ENCODE measurements at regions not wholly inside any gene's neighbourhood (a gene's known extent, or its start where the extent isn't known, plus 50 kb on each side); places are given as distances from the start of the nearest gene placed in this dataset.

DNA sequence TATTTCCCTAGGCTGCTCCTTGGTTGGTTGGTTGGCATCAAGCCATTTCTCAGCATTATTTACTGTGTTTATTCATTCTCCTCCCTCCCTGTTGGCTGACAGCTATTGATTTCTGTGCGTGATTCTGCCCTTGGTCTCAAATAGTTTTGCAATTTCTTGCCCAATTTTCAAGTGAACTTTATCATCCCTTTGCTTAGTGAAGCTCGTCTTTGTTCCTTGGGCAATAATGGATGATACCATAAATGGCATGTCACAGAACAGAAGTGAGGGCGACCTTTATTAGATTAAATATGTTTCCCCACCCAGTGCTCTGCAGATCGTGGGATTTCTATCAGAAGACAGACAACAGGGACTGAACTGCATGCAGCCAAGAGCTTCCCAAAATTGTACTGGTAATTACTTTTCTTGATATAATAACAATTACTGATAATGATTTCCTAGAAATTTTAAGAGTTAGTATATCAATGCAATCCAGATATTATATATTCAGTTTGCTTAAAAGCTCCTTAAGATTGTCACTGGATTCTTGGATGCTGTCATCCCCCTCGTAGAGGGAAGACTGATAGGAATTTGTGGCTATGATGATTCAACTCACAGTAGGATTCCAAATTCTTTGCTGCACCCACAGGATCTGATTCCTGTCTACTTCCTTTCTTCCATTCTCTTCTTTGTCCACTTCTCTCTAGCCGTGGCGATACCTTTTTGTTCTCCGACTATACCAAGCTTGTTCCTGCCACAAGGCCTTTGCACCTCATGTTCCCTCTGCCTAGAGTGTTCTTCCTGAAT lies 122.1 kb upstream of the KAZN start:
- TF ChIP-seq MYC (IDR thresholded peaks at IDR 0.05; ENCODE audit: low read depth, low read length) (no peak), POLR2A (IDR thresholded peaks at IDR 0.05; ENCODE audit: low read depth, low read length) (no peak), JUN (IDR thresholded peaks at IDR 0.05; ENCODE audit: borderline replicate concordance, insufficient read depth, insufficient read length, low read depth) (no peak), EZH2 (IDR thresholded peaks at IDR 0.05; ENCODE audit: borderline replicate concordance, low read depth, low read length, severe bottlenecking) (no peak), GATA2 (IDR thresholded peaks at IDR 0.05; ENCODE audit: insufficient read depth, insufficient read length, low read depth, low read length) (no peak), POLR2AphosphoS5 (IDR thresholded peaks at IDR 0.05; ENCODE audit: insufficient read depth, low read depth, low read length) (no peak)
- TF ChIP-seq, protein P1, sequence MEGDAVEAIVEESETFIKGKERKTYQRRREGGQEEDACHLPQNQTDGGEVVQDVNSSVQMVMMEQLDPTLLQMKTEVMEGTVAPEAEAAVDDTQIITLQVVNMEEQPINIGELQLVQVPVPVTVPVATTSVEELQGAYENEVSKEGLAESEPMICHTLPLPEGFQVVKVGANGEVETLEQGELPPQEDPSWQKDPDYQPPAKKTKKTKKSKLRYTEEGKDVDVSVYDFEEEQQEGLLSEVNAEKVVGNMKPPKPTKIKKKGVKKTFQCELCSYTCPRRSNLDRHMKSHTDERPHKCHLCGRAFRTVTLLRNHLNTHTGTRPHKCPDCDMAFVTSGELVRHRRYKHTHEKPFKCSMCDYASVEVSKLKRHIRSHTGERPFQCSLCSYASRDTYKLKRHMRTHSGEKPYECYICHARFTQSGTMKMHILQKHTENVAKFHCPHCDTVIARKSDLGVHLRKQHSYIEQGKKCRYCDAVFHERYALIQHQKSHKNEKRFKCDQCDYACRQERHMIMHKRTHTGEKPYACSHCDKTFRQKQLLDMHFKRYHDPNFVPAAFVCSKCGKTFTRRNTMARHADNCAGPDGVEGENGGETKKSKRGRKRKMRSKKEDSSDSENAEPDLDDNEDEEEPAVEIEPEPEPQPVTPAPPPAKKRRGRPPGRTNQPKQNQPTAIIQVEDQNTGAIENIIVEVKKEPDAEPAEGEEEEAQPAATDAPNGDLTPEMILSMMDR (IDR thresholded peaks at IDR 0.05; ENCODE audit: extremely low read depth in 1 of 2, insufficient read depth in 1 of 2, low read depth in 1 of 2, low read length in 2 of 2): no peak
- TF ChIP-seq, protein P2, sequence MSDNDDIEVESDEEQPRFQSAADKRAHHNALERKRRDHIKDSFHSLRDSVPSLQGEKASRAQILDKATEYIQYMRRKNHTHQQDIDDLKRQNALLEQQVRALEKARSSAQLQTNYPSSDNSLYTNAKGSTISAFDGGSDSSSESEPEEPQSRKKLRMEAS (IDR thresholded peaks at IDR 0.05; ENCODE audit: insufficient read depth, insufficient read length): no peak
